HCT116 (cell line): ENCODE measurements at regions not wholly inside any gene's neighbourhood (a gene's known extent, or its start where the extent isn't known, plus 50 kb on each side); places are given as distances from the start of the nearest gene placed in this dataset.
"Not testable (repeated sequence)": the region's sequence is repeated elsewhere in the genome, so short reads cannot be mapped to it uniquely, and the experiment has no call there.

ENCODE experiments used
- EGR1 ChIP-seq: IDR thresholded peaks from 2 replicates; pipeline ENCODE4 v1.6.1; 2012; ENCODE audit warnings: low read depth
- EZH2 ChIP-seq: fragments of 200-600 bp; sonication (generic); IDR thresholded peaks from 2 replicates; pipeline ENCODE4 v1.6.1; 2017; ENCODE audit warnings: antibody characterized with exemption, mixed run types
- EZH2phosphoT487 ChIP-seq: fragments of 200-600 bp; IDR thresholded peaks from 2 replicates; pipeline ENCODE4 v1.6.1; 2018; ENCODE audit warnings: antibody characterized with exemption, borderline replicate concordance
- MAX ChIP-seq: IDR thresholded peaks from 2 replicates; pipeline ENCODE4 v1.6.1; 2012
- POLR2A ChIP-seq: IDR thresholded peaks from 2 replicates; pipeline ENCODE4 v1.7.0; 2011; ENCODE audit warnings: borderline replicate concordance; ENCODE audit not compliant: insufficient read depth, insufficient read length; ENCODE audit errors: extremely low read depth
- POLR2AphosphoS5 ChIP-seq: IDR thresholded peaks from 2 replicates; pipeline ENCODE4 v1.6.1; 2011; ENCODE audit warnings: mild to moderate bottlenecking, low read depth, low read length, moderate library complexity
- SP1 ChIP-seq: IDR thresholded peaks from 2 replicates; pipeline ENCODE4 v1.6.1; 2012; ENCODE audit warnings: low read depth
- SRF ChIP-seq: IDR thresholded peaks from 2 replicates; pipeline ENCODE4 v1.6.1; 2012; ENCODE audit warnings: low read depth
- ZFX ChIP-seq: fragments of 450-650 bp; IDR thresholded peaks from 2 replicates; pipeline ENCODE4 v1.6.1; 2017
- TF ChIP-seq, protein P1 (sequence below), 3 experiments: fragments of 200-600 bp in 1 of 3; sonication (generic) in 1 of 3; IDR thresholded peaks in 2 of 3; conservative IDR thresholded peaks in 1 of 3; 2 replicates each; pipeline ENCODE4 v1.5.1; 2012 to 2017; ENCODE audit warnings: low read depth in 2 of 3, low read length in 2 of 3, antibody characterized with exemption in 1 of 3, borderline replicate concordance in 1 of 3, control low read depth in 1 of 3, mild to moderate bottlenecking in 1 of 3, mixed read lengths in 1 of 3, mixed run types in 1 of 3, moderate library complexity in 1 of 3; ENCODE audit not compliant: insufficient read depth in 1 of 3

DNA sequence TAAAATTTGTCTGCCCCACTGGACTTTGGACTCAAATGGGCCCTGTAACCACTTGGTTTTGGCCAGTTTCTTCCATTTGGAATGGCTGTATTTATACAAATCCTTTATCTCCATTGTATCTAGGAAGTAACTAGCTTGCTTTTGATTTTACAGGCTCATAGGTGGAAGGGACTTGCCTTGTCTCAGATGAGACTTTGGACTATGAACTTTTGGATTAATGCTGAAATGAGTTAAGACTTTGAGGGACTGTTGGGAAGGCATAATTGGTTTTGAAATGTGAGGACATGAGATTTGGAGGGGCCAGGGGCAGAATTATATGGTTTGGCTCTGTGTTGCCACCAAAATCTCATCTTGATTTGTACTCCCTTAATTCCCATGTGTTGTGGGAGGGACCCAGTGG is 198.3 kb upstream of the BOD1L1 start:
- TF ChIP-seq EZH2phosphoT487, SP1, POLR2A, MAX, ZFX, EZH2, POLR2AphosphoS5, SRF, EGR1: not testable (repeated sequence)
- TF ChIP-seq, protein P1, sequence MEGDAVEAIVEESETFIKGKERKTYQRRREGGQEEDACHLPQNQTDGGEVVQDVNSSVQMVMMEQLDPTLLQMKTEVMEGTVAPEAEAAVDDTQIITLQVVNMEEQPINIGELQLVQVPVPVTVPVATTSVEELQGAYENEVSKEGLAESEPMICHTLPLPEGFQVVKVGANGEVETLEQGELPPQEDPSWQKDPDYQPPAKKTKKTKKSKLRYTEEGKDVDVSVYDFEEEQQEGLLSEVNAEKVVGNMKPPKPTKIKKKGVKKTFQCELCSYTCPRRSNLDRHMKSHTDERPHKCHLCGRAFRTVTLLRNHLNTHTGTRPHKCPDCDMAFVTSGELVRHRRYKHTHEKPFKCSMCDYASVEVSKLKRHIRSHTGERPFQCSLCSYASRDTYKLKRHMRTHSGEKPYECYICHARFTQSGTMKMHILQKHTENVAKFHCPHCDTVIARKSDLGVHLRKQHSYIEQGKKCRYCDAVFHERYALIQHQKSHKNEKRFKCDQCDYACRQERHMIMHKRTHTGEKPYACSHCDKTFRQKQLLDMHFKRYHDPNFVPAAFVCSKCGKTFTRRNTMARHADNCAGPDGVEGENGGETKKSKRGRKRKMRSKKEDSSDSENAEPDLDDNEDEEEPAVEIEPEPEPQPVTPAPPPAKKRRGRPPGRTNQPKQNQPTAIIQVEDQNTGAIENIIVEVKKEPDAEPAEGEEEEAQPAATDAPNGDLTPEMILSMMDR (IDR thresholded peaks at IDR 0.05 in 2 of 3, conservative IDR thresholded peaks at IDR 0.05 in 1 of 3; ENCODE audit: borderline replicate concordance in 1 of 3, insufficient read depth in 1 of 3, low read depth in 2 of 3, low read length in 2 of 3), result not testable (repeated sequence)
